ENCODE measurements at regions not wholly inside any gene's neighbourhood (a gene's known extent, or its start where the extent isn't known, plus 50 kb on each side); places are given as distances from the start of the nearest gene placed in this dataset.

DNA sequence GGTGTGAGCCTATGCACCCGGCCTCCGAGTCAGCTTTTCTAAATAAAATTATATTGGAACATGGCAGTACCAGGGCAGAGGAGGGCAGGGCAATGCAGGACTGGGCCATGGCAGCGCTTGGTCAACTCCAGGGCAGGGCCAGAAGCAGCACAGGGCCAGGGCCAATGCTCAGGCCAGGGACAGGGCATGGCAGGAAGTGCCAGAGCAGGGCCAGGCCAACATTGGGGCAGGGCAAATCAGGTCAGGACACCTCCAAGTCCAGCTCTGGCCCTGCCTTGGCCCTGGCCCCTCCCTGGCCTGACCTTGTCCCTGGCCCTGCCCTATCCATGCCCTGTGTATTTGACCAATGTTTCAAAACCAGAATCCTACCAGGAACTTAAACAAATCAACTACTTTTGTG, 156.1 kb downstream of the LIPI start:
- ATAC-seq = no peak
- ChIA-PET CTCF (ENCODE audit: low intra/inter-chr PET ratio, low total read pairs) (no interaction called here), POLR2A (no interaction called here)
- H3K4me2 ChIP-seq (ENCODE audit: low read depth, low read length) = no peak overlapping the region
- DNase-seq (ENCODE audit: low spot score) = peak; percentile 7
- H3K4me1 ChIP-seq (ENCODE audit: insufficient read depth, low read length) = peaks cover 7% of the 10 kb centered on the region; the same call in 1 of the 2 replicates
- in situ Hi-C loops (cut with HindIII; ENCODE audit: extremely low pct_ligation_motif_present, low pct_unique_long_range_greater_than_20kb) = no loop called here
- FAIRE-seq = no peak
- H3K36me3 ChIP-seq (replicated peaks in 1 of 2; ENCODE audit: control insufficient read depth in 1 of 2, insufficient read depth in 2 of 2, low read length in 2 of 2) = no peaks in the 10 kb centered on the region
- H3K4me3 ChIP-seq (replicated peaks in 1 of 3; ENCODE audit: insufficient read depth in 1 of 3, low read depth in 2 of 3, low read length in 3 of 3) = no peak overlapping the region
- H3K9ac ChIP-seq (ENCODE audit: insufficient read depth, low read depth, low read length) = no peak overlapping the region
- no peak overlapping the region for H3K27ac ChIP-seq (ENCODE audit: extremely low read length, insufficient read depth, low read length)
- H2AFZ ChIP-seq (ENCODE audit: low read length) = no peak overlapping the region
- H3K9me3 ChIP-seq (ENCODE audit: low read length) = no peaks in the 10 kb centered on the region
- no TSS peak for BruUV-seq (replicated peaks)
- H3K27me3 ChIP-seq (ENCODE audit: control insufficient read depth in 1 of 2, insufficient read depth in 2 of 2, low read length in 2 of 2) = no peaks in the 10 kb centered on the region
- intact Hi-C loops (cut with micrococcal nuclease; ENCODE audit: unreplicated experiment) = no loop called here
- H4K20me1 ChIP-seq (ENCODE audit: insufficient read depth, low read length) = no peaks in the 10 kb centered on the region
- peak; percentile 34; the same call in 1 of the 2 replicates for TF ChIP-seq RXRA (CRISPR knock-in tag; IDR thresholded peaks at IDR 0.05)
- peak; percentile 25; the same call in 1 of the 2 replicates for TF ChIP-seq HNF4A (CRISPR knock-in tag; IDR thresholded peaks at IDR 0.05)
- TF ChIP-seq, protein P1, sequence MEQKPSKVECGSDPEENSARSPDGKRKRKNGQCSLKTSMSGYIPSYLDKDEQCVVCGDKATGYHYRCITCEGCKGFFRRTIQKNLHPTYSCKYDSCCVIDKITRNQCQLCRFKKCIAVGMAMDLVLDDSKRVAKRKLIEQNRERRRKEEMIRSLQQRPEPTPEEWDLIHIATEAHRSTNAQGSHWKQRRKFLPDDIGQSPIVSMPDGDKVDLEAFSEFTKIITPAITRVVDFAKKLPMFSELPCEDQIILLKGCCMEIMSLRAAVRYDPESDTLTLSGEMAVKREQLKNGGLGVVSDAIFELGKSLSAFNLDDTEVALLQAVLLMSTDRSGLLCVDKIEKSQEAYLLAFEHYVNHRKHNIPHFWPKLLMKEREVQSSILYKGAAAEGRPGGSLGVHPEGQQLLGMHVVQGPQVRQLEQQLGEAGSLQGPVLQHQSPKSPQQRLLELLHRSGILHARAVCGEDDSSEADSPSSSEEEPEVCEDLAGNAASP (CRISPR knock-in tag; IDR thresholded peaks at IDR 0.05; ENCODE audit: borderline replicate concordance) = peak; percentile 13; the same call in 1 of the 2 replicates
- no peak for TF ChIP-seq FOXC1 (CRISPR knock-in tag; IDR thresholded peaks at IDR 0.05; ENCODE audit: borderline replicate concordance)
- TF ChIP-seq CBFB (CRISPR knock-in tag; IDR thresholded peaks at IDR 0.05) = no peak
- TF ChIP-seq ZFYVE20 (CRISPR knock-in tag; IDR thresholded peaks at IDR 0.05; ENCODE audit: borderline replicate concordance, low read depth) = no peak
- peak; percentile 51 for TF ChIP-seq RARA (CRISPR knock-in tag; IDR thresholded peaks at IDR 0.05)
- H3K79me2 ChIP-seq (ENCODE audit: insufficient read depth, low read length) = no peaks in the 10 kb centered on the region
- WGBS (ENCODE audit: low lambda C conversion rate) = 95% methylated on average over 3 of the region's 3 CpGs

DNA sequence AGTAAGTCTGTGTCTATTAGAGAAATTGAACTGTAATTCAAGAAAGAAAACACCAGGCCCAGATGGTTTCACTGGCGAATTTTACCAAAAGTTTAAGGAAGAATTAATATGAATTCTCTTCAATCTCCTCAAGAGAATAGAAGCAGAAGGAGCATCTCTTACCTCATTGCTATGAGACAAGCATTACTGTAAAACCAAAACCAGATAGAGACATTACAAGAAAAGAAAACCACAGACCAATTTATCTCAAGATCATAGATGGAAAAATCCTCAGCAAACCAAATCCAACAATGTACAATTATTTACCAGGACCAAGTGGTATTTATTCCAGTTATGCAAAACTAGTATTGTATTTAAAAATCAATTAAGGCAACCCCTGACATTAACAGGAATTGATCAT, 160.6 kb downstream of the LIPI start:
- Histone ChIP-seq H3K79me2 (ENCODE audit: insufficient read depth, low read length) (no peaks in the 10 kb centered on the region), H3K36me3 (replicated peaks in 1 of 2; ENCODE audit: control insufficient read depth in 1 of 2, insufficient read depth in 2 of 2, low read length in 2 of 2) (no peaks in the 10 kb centered on the region), H3K27me3 (ENCODE audit: control insufficient read depth in 1 of 2, insufficient read depth in 2 of 2, low read length in 2 of 2) (no peaks in the 10 kb centered on the region), H3K27ac (ENCODE audit: extremely low read length, insufficient read depth, low read length) (no peak overlapping the region), H2AFZ (ENCODE audit: low read length) (no peak overlapping the region), H3K4me2 (ENCODE audit: low read depth, low read length) (no peak overlapping the region), H4K20me1 (ENCODE audit: insufficient read depth, low read length) (no peaks in the 10 kb centered on the region), H3K9ac (ENCODE audit: insufficient read depth, low read depth, low read length) (no peak overlapping the region), H3K4me3 (replicated peaks in 1 of 3; ENCODE audit: insufficient read depth in 1 of 3, low read depth in 2 of 3, low read length in 3 of 3) (no peak overlapping the region), H3K9me3 (ENCODE audit: low read length) (no peaks in the 10 kb centered on the region), H3K4me1 (ENCODE audit: insufficient read depth, low read length) (peaks cover 7% of the 10 kb centered on the region; the same call in 1 of the 2 replicates)
- no peak for DNase-seq (ENCODE audit: low spot score)
- no peak for FAIRE-seq
- BruUV-seq (replicated peaks) = no TSS peak
- ChIA-PET CTCF (ENCODE audit: low intra/inter-chr PET ratio, low total read pairs) (no interaction called here), POLR2A (no interaction called here)
- intact Hi-C loops (cut with micrococcal nuclease; ENCODE audit: unreplicated experiment) = no loop called here
- TF ChIP-seq, protein P2, sequence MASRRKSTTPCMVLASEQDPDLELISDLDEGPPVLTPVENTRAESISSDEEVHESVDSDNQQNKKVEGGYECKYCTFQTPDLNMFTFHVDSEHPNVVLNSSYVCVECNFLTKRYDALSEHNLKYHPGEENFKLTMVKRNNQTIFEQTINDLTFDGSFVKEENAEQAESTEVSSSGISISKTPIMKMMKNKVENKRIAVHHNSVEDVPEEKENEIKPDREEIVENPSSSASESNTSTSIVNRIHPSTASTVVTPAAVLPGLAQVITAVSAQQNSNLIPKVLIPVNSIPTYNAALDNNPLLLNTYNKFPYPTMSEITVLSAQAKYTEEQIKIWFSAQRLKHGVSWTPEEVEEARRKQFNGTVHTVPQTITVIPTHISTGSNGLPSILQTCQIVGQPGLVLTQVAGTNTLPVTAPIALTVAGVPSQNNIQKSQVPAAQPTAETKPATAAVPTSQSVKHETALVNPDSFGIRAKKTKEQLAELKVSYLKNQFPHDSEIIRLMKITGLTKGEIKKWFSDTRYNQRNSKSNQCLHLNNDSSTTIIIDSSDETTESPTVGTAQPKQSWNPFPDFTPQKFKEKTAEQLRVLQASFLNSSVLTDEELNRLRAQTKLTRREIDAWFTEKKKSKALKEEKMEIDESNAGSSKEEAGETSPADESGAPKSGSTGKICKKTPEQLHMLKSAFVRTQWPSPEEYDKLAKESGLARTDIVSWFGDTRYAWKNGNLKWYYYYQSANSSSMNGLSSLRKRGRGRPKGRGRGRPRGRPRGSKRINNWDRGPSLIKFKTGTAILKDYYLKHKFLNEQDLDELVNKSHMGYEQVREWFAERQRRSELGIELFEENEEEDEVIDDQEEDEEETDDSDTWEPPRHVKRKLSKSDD (CRISPR knock-in tag; IDR thresholded peaks at IDR 0.05; ENCODE audit: low read depth) = no peak
- TF ChIP-seq ZFP41 (CRISPR knock-in tag; IDR thresholded peaks at IDR 0.05; ENCODE audit: borderline replicate concordance) = no peak
- in situ Hi-C loops (cut with HindIII; ENCODE audit: extremely low pct_ligation_motif_present, low pct_unique_long_range_greater_than_20kb) = no loop called here
- ATAC-seq = no peak
- WGBS (ENCODE audit: low lambda C conversion rate) = 97% methylated on average over 1 of the region's 1 CpG
